Testis (tissue), 2 donors: ENCODE measurements at regions not wholly inside any gene's neighbourhood (a gene's known extent, or its start where the extent isn't known, plus 50 kb on each side); places are given as distances from the start of the nearest gene placed in this dataset.

Experiments
- CTCF ChIP-seq, 3 experiments: fragments of 450-650 bp in 2 of 3; fragments of 200-600 bp in 1 of 3; sonication (generic) in 1 of 3; IDR thresholded peaks; one replicate each; pipeline ENCODE4 v1.5.1; 2016 to 2019; ENCODE audit warnings: antibody characterized with exemption in 3 of 3, mild to moderate bottlenecking in 2 of 3, moderate library complexity in 1 of 3
- POLR2A ChIP-seq: fragments of 450-650 bp; IDR thresholded peaks from one replicate; pipeline ENCODE4 v1.6.1; 2017; ENCODE audit warnings: antibody characterized with exemption, mild to moderate bottlenecking, moderate library complexity

GRCh38 chr18:1528447-1528846, 623.8 kb downstream of the ADCYAP1 start:
- no peak for TF ChIP-seq POLR2A
- no peak for TF ChIP-seq CTCF (IDR thresholded peaks at IDR 0.05)
